ENCODE measurements at regions not wholly inside any gene's neighbourhood (a gene's known extent, or its start where the extent isn't known, plus 50 kb on each side); places are given as distances from the start of the nearest gene placed in this dataset.

DNA sequence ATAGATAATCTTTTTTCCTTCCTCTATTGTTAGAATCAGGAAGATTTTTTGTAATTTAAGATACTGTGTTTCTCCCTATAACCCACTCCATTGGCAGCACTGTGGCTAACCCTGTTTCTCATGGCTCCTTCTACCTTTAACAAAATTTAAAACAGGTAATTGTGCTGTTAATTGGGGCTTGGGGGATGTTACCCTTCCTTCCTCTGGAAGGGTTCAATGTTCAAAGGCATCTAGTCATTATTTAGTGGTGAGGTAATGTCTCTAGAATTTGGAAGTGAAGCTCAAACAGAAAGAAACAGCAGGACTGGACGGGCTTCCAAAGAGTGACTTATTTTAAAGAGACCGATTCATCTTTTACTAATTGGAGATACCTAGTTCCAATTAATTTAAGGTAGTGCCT is 166.4 kb downstream of the TRIML1 start:
- TF ChIP-seq, protein P1, sequence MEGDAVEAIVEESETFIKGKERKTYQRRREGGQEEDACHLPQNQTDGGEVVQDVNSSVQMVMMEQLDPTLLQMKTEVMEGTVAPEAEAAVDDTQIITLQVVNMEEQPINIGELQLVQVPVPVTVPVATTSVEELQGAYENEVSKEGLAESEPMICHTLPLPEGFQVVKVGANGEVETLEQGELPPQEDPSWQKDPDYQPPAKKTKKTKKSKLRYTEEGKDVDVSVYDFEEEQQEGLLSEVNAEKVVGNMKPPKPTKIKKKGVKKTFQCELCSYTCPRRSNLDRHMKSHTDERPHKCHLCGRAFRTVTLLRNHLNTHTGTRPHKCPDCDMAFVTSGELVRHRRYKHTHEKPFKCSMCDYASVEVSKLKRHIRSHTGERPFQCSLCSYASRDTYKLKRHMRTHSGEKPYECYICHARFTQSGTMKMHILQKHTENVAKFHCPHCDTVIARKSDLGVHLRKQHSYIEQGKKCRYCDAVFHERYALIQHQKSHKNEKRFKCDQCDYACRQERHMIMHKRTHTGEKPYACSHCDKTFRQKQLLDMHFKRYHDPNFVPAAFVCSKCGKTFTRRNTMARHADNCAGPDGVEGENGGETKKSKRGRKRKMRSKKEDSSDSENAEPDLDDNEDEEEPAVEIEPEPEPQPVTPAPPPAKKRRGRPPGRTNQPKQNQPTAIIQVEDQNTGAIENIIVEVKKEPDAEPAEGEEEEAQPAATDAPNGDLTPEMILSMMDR (IDR thresholded peaks at IDR 0.05; ENCODE audit: low read depth, low read length), result no peak
- no peaks in the 10 kb centered on the region for H3K36me3 ChIP-seq

DNA sequence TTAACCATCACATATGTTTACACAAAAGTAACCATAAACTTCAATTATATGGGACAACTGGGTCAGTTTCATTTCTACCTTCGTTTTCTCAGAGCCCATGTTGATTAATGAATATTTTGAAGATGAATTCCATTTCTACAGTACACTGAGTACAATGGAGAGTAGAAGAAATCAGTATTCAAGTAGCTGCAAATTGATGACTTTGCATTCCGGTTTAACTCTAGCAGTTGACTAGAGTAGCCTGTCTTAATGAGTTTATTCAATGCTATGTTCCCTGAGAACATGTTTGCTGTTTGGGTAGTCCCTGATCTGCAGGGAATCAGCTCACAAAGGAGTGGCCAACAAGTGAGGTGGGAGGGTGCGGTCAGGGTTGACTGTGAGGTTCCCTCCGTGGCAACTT is 168.3 kb downstream of the TRIML1 start:
- no peaks in the 10 kb centered on the region for H3K36me3 ChIP-seq
- no peaks in the 10 kb centered on the region for H3K27me3 ChIP-seq
- TF ChIP-seq, protein P1 (IDR thresholded peaks at IDR 0.05; ENCODE audit: low read depth, low read length), result no peak
- no peaks in the 10 kb centered on the region for H3K4me1 ChIP-seq
- H3K9me3 ChIP-seq, result no peaks in the 10 kb centered on the region
- H3K4me3 ChIP-seq (ENCODE audit: low read depth, low read length), result no peak overlapping the region
- DNase-seq, result no peak

More for the DNA sequence above, 166.4 kb downstream of the TRIML1 start:
- no peak for DNase-seq
- Histone ChIP-seq H3K27me3 (no peaks in the 10 kb centered on the region), H3K4me1 (no peaks in the 10 kb centered on the region), H3K4me3 (ENCODE audit: low read depth, low read length) (no peak overlapping the region), H3K9me3 (no peaks in the 10 kb centered on the region)

DNA sequence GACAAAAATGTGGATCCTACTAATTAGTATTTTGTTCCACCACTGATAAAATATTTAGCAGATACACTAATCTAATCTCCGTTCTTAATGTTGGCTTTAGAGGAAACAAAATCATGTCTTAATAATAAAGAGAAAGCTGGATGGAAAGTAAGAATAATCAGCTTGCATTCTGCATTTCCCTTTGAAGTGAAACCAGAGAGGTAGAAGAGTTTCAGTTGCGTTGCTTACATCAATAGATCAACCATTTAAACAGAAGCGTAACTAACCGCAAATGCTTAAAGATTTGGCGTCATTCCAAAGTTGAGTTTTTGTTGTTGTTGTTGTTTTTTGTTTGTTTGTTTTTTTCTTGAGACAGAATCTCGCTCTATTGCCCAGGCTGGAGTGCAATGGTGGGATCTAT is 168.9 kb downstream of the TRIML1 start:
- TF ChIP-seq, protein P1 (IDR thresholded peaks at IDR 0.05; ENCODE audit: low read depth, low read length), result no peak
- no peaks in the 10 kb centered on the region for H3K9me3 ChIP-seq
- DNase-seq, result no peak
- H3K36me3 ChIP-seq, result no peaks in the 10 kb centered on the region
- no peaks in the 10 kb centered on the region for H3K27me3 ChIP-seq
- no peaks in the 10 kb centered on the region for H3K4me1 ChIP-seq
- no peak overlapping the region for H3K4me3 ChIP-seq (ENCODE audit: low read depth, low read length)

DNA sequence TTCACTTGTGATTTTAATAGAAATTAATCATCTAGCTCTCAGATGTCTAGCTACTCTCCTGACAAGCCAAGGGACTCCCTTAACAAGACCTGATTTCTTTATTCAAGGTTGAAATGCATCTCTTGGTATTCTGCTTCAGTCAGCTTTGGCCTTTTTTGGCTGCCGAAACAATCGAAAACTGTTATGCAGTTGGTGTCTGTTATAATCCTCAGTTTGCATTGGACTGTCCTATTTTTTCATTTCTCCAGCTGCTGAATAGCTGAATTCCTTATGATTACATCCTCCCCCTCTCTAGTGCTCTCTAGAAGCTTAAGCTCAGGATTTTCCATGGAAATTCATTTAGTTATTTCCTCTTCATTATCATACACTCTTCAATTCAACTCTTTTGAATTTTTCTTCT is 177.2 kb downstream of the TRIML1 start:
- Histone ChIP-seq H3K27me3 (no peaks in the 10 kb centered on the region), H3K9me3 (no peaks in the 10 kb centered on the region), H3K4me3 (ENCODE audit: low read depth, low read length) (no peak overlapping the region), H3K4me1 (no peaks in the 10 kb centered on the region), H3K36me3 (no peaks in the 10 kb centered on the region)
- DNase-seq, result no peak
- TF ChIP-seq, protein P1 (IDR thresholded peaks at IDR 0.05; ENCODE audit: low read depth, low read length), result no peak

DNA sequence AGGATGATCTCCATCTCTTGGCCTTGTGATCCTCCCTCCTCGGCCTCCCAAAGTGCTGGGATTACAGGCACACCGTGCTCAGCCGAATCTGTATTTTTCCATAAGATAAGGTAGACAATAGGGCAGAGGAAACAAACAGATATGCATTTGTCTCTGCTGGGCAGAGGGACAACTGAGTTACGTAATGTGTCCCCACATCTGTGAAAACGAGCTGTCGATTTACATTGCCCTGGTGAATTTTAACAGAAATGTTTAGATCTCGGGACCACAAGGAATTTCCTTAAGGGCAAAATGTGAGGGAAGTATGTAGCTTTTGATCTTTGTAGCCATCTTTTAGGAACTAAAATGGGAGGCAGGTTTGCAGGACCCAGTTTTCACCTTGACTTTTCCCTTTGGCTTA is 189.7 kb downstream of the TRIML1 start:
- TF ChIP-seq, protein P1 (IDR thresholded peaks at IDR 0.05; ENCODE audit: low read depth, low read length), result no peak
- H3K9me3 ChIP-seq, result no peaks in the 10 kb centered on the region
- DNase-seq, result no peak
- H3K36me3 ChIP-seq, result no peaks in the 10 kb centered on the region
- no peaks in the 10 kb centered on the region for H3K4me1 ChIP-seq
- no peak overlapping the region for H3K4me3 ChIP-seq (ENCODE audit: low read depth, low read length)
- H3K27me3 ChIP-seq, result no peaks in the 10 kb centered on the region

DNA sequence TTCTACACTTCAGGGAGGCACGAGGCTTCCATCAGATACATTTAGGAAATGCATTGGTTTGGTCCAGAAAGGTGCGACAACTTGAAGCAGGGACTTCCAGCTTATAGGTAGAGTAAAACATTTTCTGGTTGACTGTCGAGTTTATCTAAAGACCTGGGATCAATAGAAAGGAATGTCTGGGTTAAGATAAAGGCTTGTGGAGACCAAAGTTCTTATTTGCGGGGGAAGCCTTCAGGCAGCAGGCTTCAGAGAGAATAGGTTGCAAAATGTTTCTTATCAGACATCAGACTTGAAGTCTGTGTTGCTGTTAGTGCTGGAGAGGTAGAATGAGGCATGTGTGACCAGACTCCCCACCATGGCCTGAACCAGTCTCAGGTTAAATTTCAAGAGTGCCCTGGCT is 190.3 kb downstream of the TRIML1 start:
- no peaks in the 10 kb centered on the region for H3K27me3 ChIP-seq
- DNase-seq, result no peak

More for the DNA sequence above, 190.3 kb downstream of the TRIML1 start:
- no peaks in the 10 kb centered on the region for H3K36me3 ChIP-seq
- TF ChIP-seq, protein P1 (IDR thresholded peaks at IDR 0.05; ENCODE audit: low read depth, low read length), result no peak
- no peak overlapping the region for H3K4me3 ChIP-seq (ENCODE audit: low read depth, low read length)
- H3K4me1 ChIP-seq, result no peaks in the 10 kb centered on the region
- no peaks in the 10 kb centered on the region for H3K9me3 ChIP-seq
